A549 (cell line): ENCODE measurements at regions not wholly inside any gene's neighbourhood (a gene's known extent, or its start where the extent isn't known, plus 50 kb on each side); places are given as distances from the start of the nearest gene placed in this dataset.

Experiments used
- ATAC-seq, 2 experiments: fragments of 200-7000 bp in 1 of 2; fragments of >200 bp in 1 of 2; cut with Nextera tagmentation in 1 of 2; cut with Tn5 transposase in 1 of 2; 3 replicates each; pipeline versions ENCODE4 v1.8.0 to v1.9.1; 2018 to 2020; ENCODE audit warnings: mild to moderate bottlenecking in 1 of 2, moderate library complexity in 1 of 2
- CTCF ChIA-PET: fragments of 300-600 bp; sonication (Branson Sonifier 250); formaldehyde crosslinking; extraction: SDS; loops from one replicate; lab custom pipeline; 2021; ENCODE audit warnings: antibody characterized with exemption, inconsistent platforms; lab: Yijun Ruan, JAX
- POLR2A ChIA-PET: fragments of 350-600 bp; formaldehyde crosslinking; extraction: SDS; loops from one replicate; lab custom pipeline; 2021; ENCODE audit warnings: antibody characterized with exemption, inconsistent platforms; lab: Yijun Ruan, JAX
- DNase-seq, 2 experiments: peaks; one replicate each; pipeline versions ENCODE4 v3.0.0 to v3.0.0-alpha.2; 2011 to 2016; ENCODE audit warnings: low read depth in 1 of 2, low spot score in 1 of 2
- FAIRE-seq: peaks from 2 replicates; lab custom pipeline; 2011; peaks lifted over from hg19 to GRCh38; lab: Jason Lieb, UNC
- H3K27ac ChIP-seq, 2 experiments: fragments of >200 bp; sonication (Bioruptor Twin); formaldehyde crosslinking; 3 replicates each; pipeline ENCODE4 v1.5.1; 2016 to 2017
- H3K4me1 ChIP-seq: fragments of >200 bp; sonication (Bioruptor Twin); formaldehyde crosslinking; 3 replicates; pipeline ENCODE4 v1.6.1; 2016
- H3K4me2 ChIP-seq: fragments of >200 bp; sonication (Bioruptor Twin); formaldehyde crosslinking; 3 replicates; pipeline ENCODE4 v1.6.1; 2016
- H3K4me3 ChIP-seq: fragments of >200 bp; sonication (Bioruptor Twin); formaldehyde crosslinking; 3 replicates; pipeline ENCODE4 v1.5.1; 2016
- H3K9me3 ChIP-seq: fragments of >200 bp; sonication (Bioruptor Twin); formaldehyde crosslinking; 3 replicates; pipeline ENCODE4 v1.6.1; 2016
- CBX8 ChIP-seq: fragments of 200-600 bp; sonication (generic); IDR thresholded peaks from 2 replicates; pipeline ENCODE4 v1.6.1; 2016
- CEBPB ChIP-seq, 2 experiments: fragments of >200 bp in 1 of 2; sonication (Bioruptor Twin) in 1 of 2; formaldehyde crosslinking in 1 of 2; IDR thresholded peaks; 2 replicates each; pipeline ENCODE4 v1.6.1; 2012 to 2016
- EHMT2 ChIP-seq: fragments of 200-600 bp; sonication (generic); IDR thresholded peaks from 2 replicates; pipeline ENCODE4 v1.6.1; 2016; ENCODE audit warnings: antibody characterized with exemption, low read depth, mild to moderate bottlenecking, moderate library complexity
- ELK1 ChIP-seq: fragments of 150-350 bp; IDR thresholded peaks from 2 replicates; pipeline ENCODE4 v1.6.1; 2014; ENCODE audit warnings: low read depth, mild to moderate bottlenecking, low read length
- JUN ChIP-seq, 2 experiments: fragments of >200 bp; sonication (Bioruptor Twin); formaldehyde crosslinking; IDR thresholded peaks; 2 replicates in 1 of 2; 3 replicates in 1 of 2; pipeline ENCODE4 v1.6.1; 2016 to 2017
- KDM1A ChIP-seq: fragments of 200-600 bp; sonication (generic); IDR thresholded peaks from 2 replicates; pipeline ENCODE4 v1.6.1; 2016; ENCODE audit warnings: low read depth, mild to moderate bottlenecking
- KDM5A ChIP-seq: fragments of 200-600 bp; sonication (generic); IDR thresholded peaks from 2 replicates; pipeline ENCODE4 v1.6.1; 2016; ENCODE audit warnings: antibody characterized with exemption, mild to moderate bottlenecking
- MAX ChIP-seq: IDR thresholded peaks from 2 replicates; pipeline ENCODE4 v1.6.1; 2012
- MYC ChIP-seq: IDR thresholded peaks from 2 replicates; pipeline ENCODE4 v1.6.1; 2012; ENCODE audit warnings: mild to moderate bottlenecking, inconsistent platforms, low read length, improper control_type of control experiment, borderline replicate concordance
- NFE2L2 ChIP-seq: fragments of 150-350 bp; conservative IDR thresholded peaks from 2 replicates; pipeline ENCODE4 v1.6.1; 2014; ENCODE audit warnings: low read length
- POLR2A ChIP-seq: IDR thresholded peaks from 2 replicates; pipeline ENCODE4 v1.6.1; 2012; ENCODE audit warnings: mild to moderate bottlenecking, low read length
- POLR2AphosphoS2 ChIP-seq: conservative IDR thresholded peaks from 2 replicates; pipeline ENCODE4 v1.6.1; 2012; ENCODE audit warnings: low read length, improper control_type of control experiment, inconsistent platforms
- SREBF2 ChIP-seq: fragments of 450-650 bp; IDR thresholded peaks from 2 replicates; pipeline ENCODE4 v1.6.1; 2014; ENCODE audit warnings: mild to moderate bottlenecking, moderate library complexity
- ZNF302 ChIP-seq: fragments of 250-450 bp; sonication (Bioruptor Pico); IDR thresholded peaks from 2 replicates; pipeline ENCODE4 v1.9.0; 2021; ENCODE audit warnings: inconsistent platforms, mild to moderate bottlenecking, moderate library complexity
- WGBS: methylation state at CpG from one replicate; pipeline ENCODE4 v1.1.6; 2017; ENCODE audit errors: missing lambda C conversion rate; 5-methylcytosine and 5-hydroxymethylcytosine counted together
- TF ChIP-seq, protein P1 (sequence below): fragments of >200 bp; sonication (Bioruptor Twin); formaldehyde crosslinking; IDR thresholded peaks from 3 replicates; pipeline ENCODE4 v1.6.1; 2016
- TF ChIP-seq, protein P2 (sequence below): fragments of 250-450 bp; sonication (Bioruptor Pico); IDR thresholded peaks from 2 replicates; pipeline ENCODE4 v1.5.0; 2021; ENCODE audit warnings: mild to moderate bottlenecking, moderate library complexity, borderline replicate concordance

- 6% methylated on average over 5 of the region's 5 CpGs for WGBS
- ATAC-seq: no peak
- POLR2A ChIA-PET: no interaction called here
- no peak overlapping the region for H3K4me3 ChIP-seq
- H3K4me2 ChIP-seq: no peak overlapping the region
- H3K27ac ChIP-seq: no peak overlapping the region
- FAIRE-seq: no peak
- no peaks in the 10 kb centered on the region for H3K9me3 ChIP-seq
- no peak for DNase-seq
- TF ChIP-seq JUN (IDR thresholded peaks at IDR 0.05): no peak
- TF ChIP-seq ZNF302 (CRISPR knock-in tag): no peak
- TF ChIP-seq KDM5A: no peak
- no peak for TF ChIP-seq MYC
- TF ChIP-seq, all 56 proteins: peak for 0
- CTCF ChIA-PET: no interaction called here
- no peaks in the 10 kb centered on the region for H3K4me1 ChIP-seq
Observed at GRCh38 chr10:129135624-129136023, 331.4 kb upstream of the MGMT start.

GRCh38 chr10:129136074-129136473 is 331.0 kb upstream of the MGMT start:
- H3K4me2 ChIP-seq: no peak overlapping the region
- no peaks in the 10 kb centered on the region for H3K4me1 ChIP-seq
- no peak overlapping the region for H3K27ac ChIP-seq
- WGBS: 7% methylated on average over 9 of the region's 9 CpGs
- ATAC-seq: no peak
- no peak overlapping the region for H3K4me3 ChIP-seq
- TF ChIP-seq EHMT2 (no peak), POLR2AphosphoS2 (no peak)
- TF ChIP-seq, all 56 proteins: peak for 0
- POLR2A ChIA-PET: no interaction called here
- DNase-seq: no peak
- CTCF ChIA-PET: no interaction called here
- no peak for FAIRE-seq
- H3K9me3 ChIP-seq: no peaks in the 10 kb centered on the region

GRCh38 chr10:129136951-129137350 is 330.1 kb upstream of the MGMT start:
- no peak for ATAC-seq
- H3K4me1 ChIP-seq: no peaks in the 10 kb centered on the region
- FAIRE-seq: no peak
- POLR2A ChIA-PET: no interaction called here
- WGBS: 25% methylated on average over 19 of the region's 19 CpGs
- no peak overlapping the region for H3K4me3 ChIP-seq
- CTCF ChIA-PET: no interaction called here
- TF ChIP-seq NFE2L2 (no peak), POLR2A (no peak), MAX (no peak), ELK1 (no peak), KDM1A (no peak), SREBF2 (no peak), CEBPB (IDR thresholded peaks at IDR 0.05) (no peak), EHMT2 (no peak), CBX8 (no peak)
- TF ChIP-seq, protein P1, sequence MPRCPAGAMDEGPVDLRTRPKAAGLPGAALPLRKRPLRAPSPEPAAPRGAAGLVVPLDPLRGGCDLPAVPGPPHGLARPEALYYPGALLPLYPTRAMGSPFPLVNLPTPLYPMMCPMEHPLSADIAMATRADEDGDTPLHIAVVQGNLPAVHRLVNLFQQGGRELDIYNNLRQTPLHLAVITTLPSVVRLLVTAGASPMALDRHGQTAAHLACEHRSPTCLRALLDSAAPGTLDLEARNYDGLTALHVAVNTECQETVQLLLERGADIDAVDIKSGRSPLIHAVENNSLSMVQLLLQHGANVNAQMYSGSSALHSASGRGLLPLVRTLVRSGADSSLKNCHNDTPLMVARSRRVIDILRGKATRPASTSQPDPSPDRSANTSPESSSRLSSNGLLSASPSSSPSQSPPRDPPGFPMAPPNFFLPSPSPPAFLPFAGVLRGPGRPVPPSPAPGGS: no peak
- TF ChIP-seq, protein P2, sequence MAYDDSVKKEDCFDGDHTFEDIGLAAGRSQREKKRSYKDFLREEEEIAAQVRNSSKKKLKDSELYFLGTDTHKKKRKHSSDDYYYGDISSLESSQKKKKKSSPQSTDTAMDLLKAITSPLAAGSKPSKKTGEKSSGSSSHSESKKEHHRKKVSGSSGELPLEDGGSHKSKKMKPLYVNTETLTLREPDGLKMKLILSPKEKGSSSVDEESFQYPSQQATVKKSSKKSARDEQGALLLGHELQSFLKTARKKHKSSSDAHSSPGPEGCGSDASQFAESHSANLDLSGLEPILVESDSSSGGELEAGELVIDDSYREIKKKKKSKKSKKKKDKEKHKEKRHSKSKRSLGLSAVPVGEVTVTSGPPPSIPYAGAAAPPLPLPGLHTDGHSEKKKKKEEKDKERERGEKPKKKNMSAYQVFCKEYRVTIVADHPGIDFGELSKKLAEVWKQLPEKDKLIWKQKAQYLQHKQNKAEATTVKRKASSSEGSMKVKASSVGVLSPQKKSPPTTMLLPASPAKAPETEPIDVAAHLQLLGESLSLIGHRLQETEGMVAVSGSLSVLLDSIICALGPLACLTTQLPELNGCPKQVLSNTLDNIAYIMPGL (CRISPR knock-in tag): no peak
- H3K4me2 ChIP-seq: no peak overlapping the region
- DNase-seq: no peak
- H3K27ac ChIP-seq: no peak overlapping the region
- H3K9me3 ChIP-seq: no peaks in the 10 kb centered on the region
